GM18868 (cell line): ENCODE measurements at regions not wholly inside any gene's neighbourhood (a gene's known extent, or its start where the extent isn't known, plus 50 kb on each side); places are given as distances from the start of the nearest gene placed in this dataset.
A peak's percentile ranks its signal among the peaks of the same experiment; 100 is the strongest.
"Not testable (repeated sequence)": the region's sequence is repeated elsewhere in the genome, so short reads cannot be mapped to it uniquely, and the experiment has no call there.

ENCODE experiments used
- ATAC-seq: cut with Tn5 transposase; IDR thresholded peaks from one replicate; pipeline ENCODE4 v1.9.1; 2021; ENCODE audit warnings: mild to moderate bottlenecking, moderate library complexity; ENCODE audit not compliant: unreplicated experiment

DNA sequence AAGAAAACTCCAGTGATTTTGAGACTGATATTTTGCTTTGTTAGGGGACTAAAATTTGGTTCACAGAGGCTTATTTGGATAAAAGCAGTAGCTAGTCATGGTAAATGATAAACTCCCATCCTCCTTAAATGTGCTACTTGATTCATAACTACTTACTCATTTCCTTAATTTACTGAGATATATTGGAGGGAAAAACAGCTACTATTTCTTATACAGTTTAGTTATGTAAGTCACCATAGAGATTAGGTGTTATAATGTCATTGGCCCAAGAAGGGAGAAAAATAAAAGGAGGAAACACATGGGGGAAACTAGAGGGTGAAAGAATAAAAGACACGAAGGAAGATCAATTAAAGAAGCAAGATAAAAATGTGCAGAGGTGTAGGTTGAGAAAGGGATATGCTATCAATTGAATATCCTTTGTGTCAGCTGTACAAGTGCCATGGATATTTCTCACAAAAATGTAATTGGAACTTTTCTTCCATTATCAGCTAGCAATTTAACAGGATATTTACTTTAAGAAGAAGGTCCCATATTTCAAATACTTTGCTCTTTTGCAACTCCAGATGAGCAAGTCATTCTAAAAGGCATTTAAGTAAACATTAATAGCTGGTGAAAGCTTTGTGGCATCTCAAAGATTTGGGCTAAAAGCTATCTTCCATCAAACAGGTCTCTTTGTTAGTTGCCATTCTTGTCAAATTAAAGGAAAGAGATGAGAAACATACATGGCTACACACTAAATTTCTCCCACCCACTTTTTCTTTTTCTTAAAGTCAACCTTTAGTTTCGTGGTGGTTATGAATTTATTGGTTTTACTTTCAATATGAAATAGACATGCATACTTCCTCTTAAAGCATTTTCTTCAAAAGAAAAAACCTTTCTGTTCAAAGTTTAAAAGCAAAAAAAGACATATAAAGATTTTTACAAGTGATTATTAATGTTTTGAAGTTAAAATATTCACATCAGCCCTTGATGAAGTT, 439.5 kb downstream of the CCER1 start:
- peak; percentile 96 for ATAC-seq

DNA sequence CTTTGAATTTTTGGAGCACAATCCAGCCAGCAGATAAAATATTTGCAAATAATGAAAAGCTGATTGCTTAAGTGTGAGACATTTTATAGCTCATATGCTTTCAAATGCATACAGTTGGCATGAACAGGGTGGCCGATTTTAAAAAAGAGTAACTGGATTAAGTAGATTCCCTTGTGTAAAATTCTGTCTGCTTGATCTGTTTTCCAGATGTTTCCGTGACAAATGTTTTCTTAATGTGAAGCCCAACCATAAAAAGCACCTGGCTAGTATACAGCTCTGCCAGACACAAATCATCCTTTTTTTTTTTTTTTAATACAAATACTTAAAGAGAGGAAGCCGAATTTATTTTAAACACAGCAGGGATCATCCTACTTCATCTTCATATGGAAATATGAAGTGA, 440.7 kb downstream of the CCER1 start:
- no peak for ATAC-seq

DNA sequence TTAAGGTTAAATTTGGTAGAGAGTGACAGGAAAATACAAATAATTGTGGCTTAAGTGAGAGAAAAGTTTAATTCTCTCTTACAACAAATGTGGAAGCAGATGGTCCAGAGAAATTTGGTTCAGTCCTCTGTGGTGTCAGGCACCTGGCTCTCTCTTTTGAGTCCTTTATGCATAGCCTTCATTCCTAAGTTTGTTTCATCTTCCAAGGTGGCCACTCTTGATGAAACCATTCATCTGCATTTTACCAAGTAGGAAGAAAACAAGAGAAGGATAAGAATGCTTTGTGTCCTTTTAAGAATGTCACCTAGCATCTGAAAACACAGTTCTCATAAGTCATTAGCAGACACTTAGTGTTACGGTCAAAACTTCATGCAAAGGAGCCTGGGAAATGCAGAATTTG, 442.5 kb downstream of the CCER1 start:
- no peak for ATAC-seq

DNA sequence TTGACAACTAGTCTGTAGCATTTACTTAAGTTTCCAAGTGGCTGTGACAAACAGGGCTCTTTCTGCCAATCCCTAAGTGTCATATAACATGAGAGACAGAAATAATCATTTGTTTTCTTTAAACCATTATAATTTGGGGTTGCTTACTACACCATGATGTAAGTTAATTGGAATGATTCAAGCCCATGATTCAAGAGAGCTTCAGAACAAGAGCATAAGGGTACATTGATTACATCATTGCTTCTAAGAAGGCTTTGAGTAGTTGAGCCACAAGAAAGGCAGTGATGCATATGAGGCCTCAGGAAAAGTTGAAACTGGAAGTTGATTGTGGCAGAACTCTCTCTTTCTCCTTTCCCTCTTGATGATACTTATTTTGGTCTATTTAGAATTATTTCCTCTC, 444.0 kb downstream of the CCER1 start:
- no peak for ATAC-seq

DNA sequence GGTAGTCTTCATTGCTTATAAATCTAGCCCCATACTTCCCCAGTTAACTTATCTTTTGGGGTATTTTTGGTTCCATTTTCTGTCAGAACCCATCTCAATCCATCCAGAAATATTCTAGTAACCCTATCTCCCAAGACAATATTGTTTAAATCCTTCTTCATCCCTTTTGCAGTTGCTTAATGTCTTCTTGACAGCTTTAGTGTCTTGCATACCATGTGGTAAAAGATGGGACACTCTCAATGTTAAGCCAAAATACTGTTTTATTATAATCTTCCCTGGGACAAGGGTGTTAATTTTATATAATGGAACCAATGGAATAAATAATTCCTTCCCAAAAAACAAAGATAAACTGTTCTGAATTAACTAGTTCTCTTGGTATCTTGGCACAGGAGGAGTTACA, 450.2 kb downstream of the CCER1 start:
- no peak for ATAC-seq

DNA sequence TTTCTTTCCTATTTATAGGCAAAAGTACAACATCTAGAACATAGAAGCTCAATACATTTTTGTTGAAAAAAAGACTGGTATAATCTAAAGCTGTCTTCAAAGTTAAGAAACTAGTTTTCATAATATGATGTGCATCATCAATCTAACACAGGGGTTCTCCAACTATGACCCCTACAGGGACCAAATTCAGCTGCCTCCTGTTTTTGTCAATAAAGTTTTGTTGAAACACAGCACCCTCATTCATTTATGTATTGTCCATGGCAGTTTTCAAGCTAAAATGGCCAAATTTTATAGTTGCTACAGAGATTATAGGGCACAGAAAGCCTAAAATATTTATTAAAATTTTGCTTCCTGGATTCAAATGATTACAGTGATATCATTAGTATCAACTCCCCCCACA, 452.9 kb downstream of the CCER1 start:
- no peak for ATAC-seq

DNA sequence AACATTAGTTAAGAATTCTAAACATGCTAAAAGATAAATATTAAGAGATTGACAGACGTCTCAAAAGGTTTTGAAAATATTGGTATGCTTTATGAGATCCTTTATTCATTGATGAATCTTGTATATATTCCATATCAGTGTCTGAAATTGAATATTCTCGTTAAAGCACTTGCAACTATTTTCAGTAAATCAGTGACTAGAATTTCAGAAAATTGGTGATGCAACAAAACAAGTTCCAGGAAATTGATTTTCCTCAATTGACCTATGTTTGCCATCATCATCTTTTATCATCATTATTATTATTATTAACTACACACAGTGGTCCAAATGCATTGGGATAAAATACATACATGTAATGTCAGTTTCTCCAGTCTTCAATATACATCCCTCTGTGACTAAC, 453.6 kb downstream of the CCER1 start:
- no peak for ATAC-seq

DNA sequence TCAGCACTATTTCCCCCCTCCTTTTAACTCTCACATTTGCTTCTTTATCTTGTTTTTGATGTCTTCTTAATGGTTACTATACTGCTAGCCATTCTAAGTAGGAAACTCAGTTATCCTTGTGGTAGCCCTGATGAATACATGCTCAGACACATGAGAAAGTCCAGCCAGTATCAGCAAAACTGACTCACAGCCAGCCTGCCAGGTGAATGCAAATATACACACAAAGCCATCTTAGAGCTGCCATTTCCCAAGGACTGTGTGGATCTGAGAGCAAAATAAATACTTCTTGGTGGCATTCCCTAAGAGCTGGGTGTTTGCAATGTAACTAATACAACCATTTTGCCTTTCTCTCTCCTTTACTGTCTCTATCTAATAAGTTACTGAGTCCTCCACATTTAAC, 455.2 kb downstream of the CCER1 start:
- no peak for ATAC-seq

DNA sequence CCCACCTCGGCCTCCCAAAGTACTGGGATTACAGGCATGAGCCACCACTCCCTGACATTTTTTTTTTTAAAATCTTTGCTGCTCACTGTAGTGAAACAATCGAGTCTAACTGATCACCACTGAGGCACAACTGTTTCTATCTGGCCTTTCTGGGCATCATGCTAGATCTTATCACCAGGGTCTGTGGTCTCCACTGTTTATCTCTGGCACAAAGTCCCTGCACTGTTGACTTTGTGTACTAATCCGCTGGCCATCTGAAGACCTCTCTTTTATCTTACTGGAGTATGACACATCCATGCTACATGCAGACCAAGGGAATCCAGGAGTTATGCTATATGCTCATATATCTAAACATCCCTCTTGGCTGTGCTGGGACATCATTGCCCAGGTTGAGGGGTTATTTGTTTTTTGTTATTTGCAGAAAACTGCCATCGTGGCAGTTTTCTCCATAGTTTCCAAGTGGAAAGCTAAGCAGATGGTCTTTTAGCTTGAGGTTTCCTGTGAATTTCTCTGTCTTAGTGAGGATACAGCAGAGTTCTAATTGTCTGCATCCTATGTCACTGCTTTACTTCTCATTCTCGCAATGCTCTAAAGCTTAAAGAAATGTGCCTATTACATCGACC, 456.9 kb downstream of the CCER1 start:
- no peak for ATAC-seq

DNA sequence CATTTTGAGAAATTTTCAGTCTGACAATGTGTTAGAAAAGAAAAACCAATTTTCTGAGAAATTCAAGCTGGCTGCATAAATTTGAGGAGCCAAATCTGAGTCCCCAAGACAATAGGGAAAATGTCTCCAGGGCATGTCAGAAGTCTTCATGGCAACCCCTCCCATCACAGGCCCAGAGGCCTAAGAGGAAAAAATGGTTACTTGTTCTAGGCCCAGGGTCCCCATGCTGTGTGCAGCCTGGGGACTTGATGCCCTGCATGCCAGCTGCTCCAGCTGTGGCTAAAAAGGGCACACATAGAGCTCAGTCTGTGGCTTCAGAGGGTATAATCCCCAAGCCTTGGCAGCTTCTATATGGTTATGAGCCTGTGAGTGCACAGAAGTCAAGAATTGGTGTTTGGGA, 464.6 kb downstream of the CCER1 start:
- no peak for ATAC-seq

DNA sequence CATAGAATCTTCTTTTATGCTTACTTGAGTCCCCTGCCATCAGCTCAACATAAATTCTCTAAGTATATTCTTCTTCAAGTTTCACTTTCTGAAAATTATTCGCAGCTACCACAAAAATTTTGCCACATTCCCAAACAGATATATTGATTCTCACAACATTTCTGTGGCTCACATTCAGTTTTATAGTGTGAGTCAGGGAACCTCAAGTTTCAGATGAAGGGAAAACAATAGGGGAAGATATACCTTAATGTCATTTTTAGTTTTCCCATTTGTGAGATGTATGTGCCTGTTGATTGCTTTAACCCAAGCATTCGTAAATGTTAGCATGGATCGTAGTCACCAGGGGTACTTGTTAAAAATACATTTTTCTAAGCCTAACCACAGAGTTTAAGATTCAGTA, 465.8 kb downstream of the CCER1 start:
- no peak for ATAC-seq

DNA sequence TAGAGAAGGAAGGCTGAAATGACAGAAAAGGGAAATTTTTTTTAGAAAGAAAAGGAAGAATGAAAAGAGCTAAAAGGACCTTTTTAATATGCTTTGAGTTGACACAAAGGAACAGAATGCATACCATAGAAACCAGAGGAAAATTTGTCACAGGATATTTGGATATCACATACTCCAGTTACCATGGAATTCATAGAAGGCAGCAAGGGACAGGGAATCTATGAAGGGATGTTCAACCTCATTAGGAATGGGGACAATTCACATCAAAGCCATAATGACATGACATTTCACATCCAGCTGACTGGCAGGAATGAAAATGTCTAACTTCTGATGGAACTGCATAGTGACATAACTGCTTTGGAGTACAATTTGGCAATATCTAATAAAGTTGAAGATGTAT, 469.4 kb downstream of the CCER1 start:
- ATAC-seq: no peak

DNA sequence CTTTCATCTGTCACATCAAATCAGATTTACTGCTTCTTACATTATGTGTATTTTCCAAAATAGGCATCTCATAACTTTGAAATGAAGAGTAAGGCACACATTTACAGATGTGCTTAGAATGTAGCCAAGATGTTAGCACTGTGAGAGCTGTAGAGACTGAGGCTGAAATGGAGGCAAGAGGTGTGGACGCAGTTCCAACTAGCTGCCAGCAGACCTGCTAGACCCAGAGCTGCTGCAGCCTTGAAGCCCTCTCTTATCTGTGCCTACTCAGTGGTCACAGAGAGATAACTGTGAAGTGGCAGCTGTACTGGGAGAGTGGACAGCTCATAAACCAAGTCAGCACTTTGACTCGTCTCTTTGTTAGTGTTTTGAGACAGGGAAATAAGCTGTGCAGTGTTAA, 470.9 kb downstream of the CCER1 start:
- no peak for ATAC-seq

DNA sequence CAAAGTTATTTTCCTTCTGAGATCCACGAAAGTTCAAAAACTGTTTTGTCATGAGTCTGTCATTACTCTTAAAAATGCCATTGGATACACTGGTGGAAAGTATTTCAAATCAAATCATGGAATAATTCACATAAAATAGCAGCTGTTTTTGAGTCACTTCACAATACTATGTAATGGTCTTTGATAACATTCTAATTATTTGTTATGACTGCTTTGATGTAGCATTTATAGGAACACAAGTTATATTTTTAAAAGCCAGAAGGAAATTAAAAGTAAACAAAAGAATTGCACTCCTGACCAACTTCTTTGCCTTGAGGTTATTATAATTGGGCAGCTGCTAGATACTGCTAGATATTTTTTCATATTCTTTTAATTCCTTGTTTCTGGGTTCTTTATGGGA, 473.2 kb downstream of the CCER1 start:
- no peak for ATAC-seq

DNA sequence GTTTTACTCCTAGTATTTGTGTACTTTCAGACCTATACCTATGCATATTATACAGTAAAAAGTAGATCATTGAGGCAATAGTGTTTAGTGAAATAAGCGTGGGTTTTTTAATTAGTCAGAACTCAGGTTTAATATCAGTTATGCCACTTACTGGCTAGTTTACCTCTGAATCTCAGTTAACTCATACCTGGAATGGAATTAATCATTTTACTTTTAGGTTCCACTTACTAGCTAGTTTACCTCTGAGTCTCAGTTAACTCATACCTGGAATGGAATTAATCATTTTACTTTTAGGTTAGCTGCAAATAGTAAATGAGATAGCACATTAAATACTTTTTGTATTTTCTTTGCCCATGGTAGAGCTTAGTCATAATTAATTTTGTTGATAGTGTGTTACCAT, 475.7 kb downstream of the CCER1 start:
- ATAC-seq: no peak

DNA sequence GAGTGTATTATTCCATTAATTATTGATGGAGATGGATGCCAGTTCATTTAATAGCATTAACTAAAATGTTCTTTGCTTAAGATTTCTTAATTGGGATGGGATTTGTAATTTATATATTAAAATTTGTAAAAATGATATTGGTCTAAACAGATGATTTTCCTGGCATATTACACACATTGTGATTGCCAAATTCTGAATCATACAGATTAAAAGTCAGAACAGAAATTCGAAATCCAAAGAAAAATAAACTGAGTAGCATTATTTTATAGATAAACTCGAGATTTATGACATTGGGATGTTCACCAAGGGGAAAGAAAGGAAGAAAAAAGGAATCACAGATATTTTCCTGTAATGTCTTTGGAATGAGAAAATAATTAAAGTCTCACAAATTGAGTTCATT, 481.1 kb downstream of the CCER1 start:
- ATAC-seq: no peak

DNA sequence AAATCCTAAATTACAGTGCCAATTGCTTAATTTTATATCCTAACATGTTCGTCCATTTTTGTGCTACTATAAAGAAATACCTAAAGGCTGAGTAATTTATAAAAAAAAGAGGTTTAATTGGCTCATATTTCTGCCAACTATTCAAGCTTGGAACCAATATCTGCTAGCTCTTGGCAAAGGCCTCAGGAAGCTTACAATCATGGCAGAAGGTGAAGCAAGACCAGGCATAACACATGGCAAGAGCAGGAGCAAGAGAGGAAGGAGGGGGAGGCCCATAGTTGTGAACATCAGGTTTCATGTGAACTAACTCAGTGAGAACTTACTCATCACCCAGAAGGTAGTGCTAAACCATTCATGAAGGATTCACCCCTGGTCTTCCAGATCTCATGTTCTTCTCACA, 494.3 kb downstream of the CCER1 start:
- no peak for ATAC-seq

DNA sequence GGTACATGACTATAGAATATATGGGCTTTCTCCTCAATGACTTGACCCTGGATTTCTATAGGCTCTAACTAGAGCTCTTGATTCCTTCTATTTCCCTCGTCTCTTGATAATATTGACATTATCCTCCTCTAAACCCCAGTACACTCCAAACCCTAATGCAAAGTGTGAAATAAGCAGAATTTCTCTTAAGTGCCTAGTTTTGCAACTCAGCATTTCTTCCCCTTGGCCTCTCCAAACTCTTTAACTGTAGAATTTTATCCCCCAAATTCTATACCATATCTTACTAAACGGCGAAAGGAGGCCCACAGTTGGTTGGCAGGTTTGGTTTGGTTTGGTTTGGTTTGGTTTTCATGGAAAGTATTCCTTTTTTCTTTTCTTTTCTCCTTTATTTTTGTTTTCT, 498.7 kb downstream of the CCER1 start:
- ATAC-seq: no peak

DNA sequence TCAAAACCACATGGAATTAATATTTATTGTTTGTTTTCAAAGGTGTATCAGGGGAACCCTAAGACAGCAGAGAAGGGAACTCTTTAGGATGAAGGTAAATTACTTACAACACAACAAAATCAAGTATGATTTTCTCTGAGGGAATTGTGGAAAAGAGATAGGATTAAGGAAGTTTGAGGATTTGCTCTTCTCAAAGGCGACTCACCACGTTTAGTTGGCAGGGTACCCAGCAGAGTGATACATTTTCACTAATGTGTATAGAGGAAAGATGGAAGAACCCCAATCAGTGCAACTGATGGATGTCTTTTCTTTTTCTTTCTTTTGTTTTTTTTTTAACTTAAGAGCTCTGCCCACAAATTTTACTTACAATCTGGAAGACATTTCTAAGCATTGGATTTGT, 499.2 kb downstream of the CCER1 start:
- no peak for ATAC-seq

DNA sequence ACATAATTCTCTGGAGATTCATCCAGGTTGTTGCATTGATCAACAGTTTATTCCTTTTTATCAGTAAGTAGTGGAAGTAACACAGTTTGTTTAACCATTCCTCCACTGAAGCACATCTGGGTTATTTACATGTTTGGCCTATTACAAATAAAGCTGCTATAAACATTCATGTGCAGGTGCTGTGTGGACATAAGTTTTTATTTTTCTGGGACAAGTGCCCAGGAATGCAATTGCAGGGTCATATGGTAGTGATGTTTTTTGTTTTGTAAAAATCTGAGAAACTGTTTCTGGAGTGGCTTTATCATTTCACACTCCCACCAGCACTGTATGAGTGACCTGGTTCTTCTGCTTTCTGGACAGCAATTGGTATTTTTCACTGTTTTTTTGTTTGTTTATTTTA, 505.4 kb downstream of the CCER1 start:
- no peak for ATAC-seq

DNA sequence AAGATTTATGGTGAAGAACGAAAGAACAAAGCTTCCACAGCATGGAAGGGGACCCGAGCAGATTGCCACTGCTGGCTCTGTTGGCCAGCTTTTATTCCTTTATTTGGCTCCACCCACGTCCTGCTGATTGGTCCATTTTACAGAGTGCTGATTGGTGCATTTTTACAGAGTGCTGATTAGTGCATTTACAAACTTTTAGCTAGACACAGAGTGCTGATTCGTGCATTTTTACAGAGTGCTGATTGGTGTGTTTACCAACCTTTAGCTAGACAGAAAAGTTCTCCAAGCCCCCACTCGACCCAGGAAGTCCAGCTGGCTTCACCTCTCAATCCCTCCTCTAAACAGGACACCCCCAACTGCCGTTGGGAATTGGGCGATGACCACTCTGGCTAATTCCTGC, 511.5 kb downstream of the CCER1 start:
- not testable (repeated sequence) for ATAC-seq

DNA sequence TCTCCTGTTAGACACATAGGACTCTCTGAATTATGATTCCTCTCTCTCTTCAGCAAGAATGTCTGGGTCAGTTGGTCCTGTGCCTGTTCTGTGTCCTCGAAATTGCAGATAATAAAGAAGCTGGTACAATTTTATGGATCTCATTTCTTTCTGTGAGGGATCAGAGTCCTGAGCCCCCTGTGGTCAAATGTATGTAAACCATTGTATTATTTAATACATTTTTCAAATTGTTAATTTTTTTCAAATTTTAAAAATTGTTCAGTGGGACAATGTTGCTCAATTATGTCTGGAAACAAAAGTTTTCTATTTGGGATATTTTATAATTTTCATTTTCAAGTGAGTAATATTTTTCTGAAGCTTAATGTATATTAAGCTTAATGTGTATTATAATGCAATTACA, 513.5 kb downstream of the CCER1 start:
- no peak for ATAC-seq

DNA sequence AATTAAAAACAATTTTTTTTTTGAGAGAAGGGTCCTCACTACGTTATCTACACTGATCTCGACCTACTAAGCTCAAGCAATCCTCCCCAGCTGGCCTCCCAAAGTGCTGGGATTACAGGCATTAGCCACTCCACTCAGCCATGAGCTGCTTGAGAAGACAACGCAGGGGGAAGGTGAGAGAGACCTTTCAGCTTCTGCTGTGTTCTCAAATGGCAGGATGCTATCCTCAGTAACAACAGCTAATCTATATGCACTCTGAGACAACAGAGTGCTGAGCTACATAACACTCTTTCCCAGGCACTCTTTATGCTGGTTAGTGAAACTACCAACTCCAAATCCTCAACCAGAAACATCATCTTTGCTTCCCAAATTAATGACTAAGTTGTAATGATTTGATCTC, 526.1 kb downstream of the CCER1 start:
- ATAC-seq: no peak
